HG03025 (cell line): ENCODE measurements at regions not wholly inside any gene's neighbourhood (a gene's known extent, or its start where the extent isn't known, plus 50 kb on each side); places are given as distances from the start of the nearest gene placed in this dataset.
"Not testable (repeated sequence)": the region's sequence is repeated elsewhere in the genome, so short reads cannot be mapped to it uniquely, and the experiment has no call there.

ENCODE experiments used
- ATAC-seq: cut with Tn5 transposase; IDR thresholded peaks from one replicate; pipeline ENCODE4 v1.9.1; 2021; ENCODE audit warnings: mild to moderate bottlenecking, moderate library complexity; ENCODE audit not compliant: unreplicated experiment, low FRiP score

GRCh38 chr3:103295974-103296570 lies 861.3 kb downstream of the ZPLD1 start:
- no peak for ATAC-seq

DNA sequence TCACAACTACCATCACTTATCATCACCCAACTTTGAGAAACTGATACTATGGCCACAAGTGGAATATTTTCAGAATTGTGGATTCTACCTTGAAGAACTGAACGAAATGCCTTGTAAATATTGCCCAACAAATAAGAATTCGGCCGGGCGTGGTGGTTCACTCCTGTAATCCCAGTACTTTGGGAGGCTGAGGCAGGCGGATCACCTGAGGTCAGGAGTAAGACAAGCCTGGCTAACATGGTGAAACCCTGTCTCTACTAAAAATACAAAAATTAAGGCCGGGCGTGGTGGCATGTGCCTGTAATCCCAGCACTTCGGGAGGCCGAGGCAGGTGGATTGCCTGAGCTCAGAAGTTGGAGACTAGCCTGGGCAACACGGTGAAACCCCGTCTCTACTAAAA lies 862.7 kb downstream of the ZPLD1 start:
- not testable (repeated sequence) for ATAC-seq

- no peak for ATAC-seq
These were observed 871.3 kb downstream of the ZPLD1 start for GRCh38 chr3:103306104-103306503.

DNA sequence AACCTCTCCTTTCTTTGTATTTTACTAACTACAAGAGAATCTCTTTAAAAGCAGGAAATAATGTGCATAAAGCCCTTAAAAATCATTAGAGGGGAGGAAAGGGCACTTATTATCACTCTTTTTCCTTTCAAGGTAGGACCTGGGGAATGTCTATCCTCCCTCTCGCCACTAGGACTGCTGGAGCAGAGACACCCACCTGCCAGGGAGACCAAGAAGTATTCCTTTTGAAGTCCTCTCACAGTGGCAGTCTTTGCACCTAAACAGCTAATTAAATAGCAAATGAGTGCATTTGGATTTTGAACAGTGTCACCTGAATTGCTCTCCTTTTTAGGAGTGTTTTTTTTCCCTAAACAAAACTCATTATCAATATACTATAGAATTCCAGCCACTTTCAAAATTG lies 874.1 kb downstream of the ZPLD1 start:
- no peak for ATAC-seq

DNA sequence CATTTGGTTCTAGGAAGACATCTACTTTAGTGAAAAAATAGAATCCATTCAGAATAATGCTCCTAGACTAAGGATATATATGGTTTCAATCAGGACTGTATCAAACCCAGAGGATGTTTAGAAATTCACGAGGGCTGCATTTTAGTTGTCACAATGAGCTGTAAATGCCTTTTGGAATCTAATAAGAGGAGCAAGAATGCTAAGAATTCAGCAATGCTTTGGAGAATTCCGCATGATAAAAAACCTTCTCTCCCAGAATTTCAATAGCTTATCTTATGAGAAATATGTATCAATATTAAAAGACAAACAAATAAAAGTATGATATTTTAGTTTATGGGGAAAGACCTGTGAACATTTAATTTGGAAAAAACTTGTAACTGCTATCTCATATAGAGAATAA lies 885.1 kb downstream of the ZPLD1 start:
- no peak for ATAC-seq

DNA sequence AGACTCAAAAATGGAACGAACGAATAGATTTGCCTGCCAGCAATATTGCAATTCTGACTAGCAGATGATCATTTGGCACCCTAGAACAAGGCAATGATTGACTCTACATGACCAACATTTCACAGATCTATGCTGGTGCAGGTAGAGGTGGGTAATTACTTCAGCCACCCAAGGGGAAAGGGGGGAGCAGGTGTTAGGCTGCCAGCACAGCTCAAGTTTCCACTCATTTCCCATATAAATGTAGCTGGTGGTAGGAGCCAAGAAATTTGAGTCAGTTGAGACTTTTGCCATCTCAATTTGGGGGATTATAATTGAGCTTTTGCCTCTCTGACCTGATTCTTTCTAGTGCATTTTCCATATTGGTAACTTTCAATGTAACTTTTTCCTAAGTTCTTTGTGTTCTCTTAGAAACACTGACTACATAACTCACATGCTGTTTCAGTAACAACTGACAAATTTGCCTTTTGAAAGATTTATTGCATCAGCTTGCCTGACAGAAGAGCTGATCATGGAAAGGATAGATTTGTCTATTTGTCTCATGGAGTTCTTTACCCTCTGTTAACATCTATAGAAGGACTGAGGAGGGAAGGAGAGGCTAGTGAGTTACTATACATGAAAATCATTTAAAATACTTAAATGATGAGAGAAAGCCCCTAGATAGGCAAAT lies 902.5 kb downstream of the ZPLD1 start:
- no peak for ATAC-seq

DNA sequence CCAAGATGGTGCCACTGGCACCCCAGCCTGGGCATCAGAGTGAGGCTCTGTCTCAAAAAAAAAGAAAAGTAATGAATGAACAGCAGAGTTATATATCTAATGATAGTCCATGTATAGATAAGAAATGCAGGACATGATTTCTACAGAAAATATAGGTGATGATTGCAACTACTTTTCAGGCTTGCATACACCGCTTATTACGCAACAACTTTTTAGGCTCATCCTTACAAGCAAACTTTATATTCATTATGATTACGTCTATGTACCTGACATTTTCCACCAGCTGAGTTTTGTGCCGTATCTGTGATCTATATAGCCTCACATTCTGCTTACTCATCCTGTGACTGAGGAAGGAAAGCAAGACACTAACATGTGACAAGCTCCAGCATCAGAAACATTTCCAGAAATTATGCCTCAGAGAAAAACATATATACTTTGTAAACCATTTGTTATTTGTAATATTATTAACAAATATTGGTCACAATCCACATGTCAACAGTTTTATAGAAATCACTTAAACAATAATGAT lies 906.3 kb downstream of the ZPLD1 start:
- ATAC-seq: no peak

DNA sequence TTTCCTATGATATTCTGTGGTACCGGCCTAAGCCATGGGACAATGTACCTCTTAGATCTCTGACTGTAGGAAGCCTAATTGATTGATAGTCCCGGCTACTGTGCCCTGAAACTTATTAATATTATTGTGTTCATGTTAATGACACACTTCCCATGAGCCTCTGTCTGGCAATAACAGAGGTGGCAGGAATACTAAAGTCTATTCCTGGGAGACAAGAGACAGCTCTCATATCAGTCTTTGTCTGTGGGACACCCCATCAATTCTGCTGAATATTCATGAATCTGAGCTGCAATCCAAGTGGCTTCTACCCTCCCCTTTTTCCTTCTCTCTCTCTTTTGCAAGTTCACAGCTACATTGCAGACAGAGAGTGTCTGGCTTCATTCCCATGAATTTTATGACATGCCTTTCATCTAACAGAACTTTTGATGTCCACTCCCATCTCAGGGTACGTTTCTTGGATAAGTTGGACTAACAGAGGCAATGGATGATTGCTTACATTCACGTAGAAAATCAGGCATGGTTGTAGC lies 907.5 kb downstream of the ZPLD1 start:
- ATAC-seq: no peak

DNA sequence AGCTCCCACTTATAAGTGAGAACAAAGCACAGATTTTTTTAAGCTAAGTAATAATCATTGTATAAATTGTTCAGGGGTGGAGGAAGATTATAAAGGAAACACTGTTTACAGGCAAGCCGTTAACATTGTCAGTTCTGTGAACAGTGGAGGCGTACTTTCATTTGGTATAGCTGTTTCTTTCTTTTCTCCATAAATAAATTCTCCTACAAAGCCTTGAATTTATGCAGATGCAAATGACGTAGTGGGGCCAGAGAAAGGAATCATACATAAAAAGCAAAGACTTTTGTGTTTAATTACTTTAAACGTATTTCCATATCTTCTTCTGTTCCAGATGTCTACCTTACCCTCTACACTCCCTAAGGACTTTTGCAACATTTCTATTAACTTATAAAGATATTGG lies 914.9 kb downstream of the ZPLD1 start:
- ATAC-seq: no peak

- no peak for ATAC-seq
These were observed 930.7 kb downstream of the ZPLD1 start for GRCh38 chr3:103365467-103365866.

GRCh38 chr3:103367481-103367880 lies 932.7 kb downstream of the ZPLD1 start:
- no peak for ATAC-seq

DNA sequence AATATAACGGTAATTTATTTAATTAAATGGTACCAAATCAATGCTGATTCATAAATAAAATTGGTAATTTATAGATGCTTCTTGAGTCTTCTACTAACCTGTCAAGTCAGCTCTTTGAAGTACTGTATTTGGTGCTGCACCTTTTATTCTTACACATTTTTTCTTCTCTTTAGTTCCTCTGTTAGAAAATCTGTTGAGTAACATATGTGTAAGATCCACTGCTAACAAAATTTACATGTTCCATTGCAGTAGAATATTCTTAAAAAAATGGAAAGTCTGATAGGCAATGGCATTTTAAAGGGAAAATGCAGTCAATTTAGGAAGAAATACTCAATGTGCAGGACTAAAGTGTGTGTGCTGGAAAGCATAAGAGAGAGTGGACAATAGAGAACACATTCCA lies 936.6 kb downstream of the ZPLD1 start:
- no peak for ATAC-seq

DNA sequence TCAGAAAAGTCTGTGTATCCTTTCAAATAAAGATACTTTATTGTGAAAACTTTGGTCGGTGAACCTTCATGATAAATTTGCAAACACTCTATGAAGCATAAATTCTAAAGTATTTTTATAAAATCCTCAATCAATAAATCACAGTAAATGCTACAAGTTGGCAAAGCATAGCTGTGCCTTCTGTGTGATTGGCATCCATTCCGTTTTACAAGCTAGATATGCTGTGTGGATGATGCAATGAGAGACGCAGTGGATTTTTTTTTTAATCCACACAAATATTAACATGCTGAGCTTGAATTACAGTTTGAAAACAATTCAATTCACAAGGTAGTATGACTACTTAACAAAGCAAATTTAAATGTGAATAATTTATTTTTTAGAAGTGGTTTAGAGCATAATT lies 937.2 kb downstream of the ZPLD1 start:
- ATAC-seq: no peak

DNA sequence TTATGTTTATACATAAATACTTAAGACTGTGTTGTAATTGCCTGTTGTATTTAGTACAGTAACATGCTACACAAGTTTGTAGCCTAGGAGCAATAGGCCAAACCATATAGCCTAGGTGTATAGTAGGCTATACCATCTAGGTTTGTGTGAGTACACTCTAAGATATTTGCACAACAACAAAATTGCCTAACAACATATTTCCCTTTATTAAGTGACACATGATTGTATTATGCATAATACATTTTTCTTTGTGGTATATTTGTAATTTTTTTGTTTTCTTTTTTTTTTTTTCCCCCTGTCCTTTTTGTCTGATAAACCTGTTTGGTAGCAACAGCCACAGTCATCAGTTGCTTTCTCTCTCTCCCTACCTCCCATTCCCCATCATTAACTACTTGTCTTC lies 945.6 kb downstream of the ZPLD1 start:
- ATAC-seq: no peak

- ATAC-seq: no peak
These were observed 946.7 kb downstream of the ZPLD1 start for GRCh38 chr3:103381296-103382079.

DNA sequence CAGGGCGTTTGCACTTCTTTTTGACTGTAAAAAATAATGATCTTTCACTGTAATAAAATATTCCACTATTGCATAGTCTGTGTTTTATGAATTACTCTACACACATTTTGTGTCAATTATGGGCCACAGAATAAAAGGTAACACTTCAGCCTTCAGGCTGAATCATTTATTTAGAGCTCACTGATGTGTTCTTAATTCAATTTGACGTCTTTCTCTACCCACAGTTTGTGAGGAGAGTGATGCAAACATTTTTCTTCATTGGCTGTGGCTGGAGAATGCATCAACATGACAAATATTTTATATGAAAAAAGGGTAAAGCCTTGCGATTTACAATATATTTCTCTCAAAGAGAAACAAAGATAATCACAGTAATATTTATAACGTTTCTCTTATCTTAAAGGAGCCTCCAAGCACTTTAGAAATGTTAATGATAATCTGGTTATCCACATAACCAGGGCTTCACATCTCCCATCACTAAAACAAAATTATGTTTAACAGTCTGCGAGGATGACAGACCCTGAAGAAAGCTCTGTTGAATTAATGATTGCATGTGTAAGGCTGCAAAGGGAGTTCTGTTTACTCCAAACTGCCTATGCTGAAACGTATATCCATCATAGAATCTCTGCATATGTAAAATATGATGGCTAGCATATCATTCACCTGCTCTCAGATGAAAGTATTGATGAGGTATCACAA lies 951.3 kb downstream of the ZPLD1 start:
- ATAC-seq: no peak

GRCh38 chr3:103388214-103388613 lies 953.4 kb downstream of the ZPLD1 start:
- ATAC-seq: no peak

DNA sequence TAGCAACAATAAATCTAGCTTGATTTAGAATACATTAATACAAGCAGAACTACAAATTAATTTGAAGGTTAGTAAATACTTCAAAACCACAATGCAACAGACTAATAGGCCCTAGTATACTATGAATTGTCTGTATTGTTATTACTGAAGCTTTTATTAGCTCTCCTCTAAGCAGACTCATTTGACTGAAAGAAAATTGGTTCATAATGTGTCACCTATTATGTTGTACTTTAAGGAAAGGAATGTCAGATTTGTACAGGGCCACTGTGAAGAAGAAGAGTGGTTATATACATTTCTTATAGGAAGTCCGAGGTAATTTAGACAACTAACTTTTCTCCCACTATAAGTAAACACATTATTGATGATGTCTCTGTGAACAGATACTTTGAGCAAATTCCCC lies 954.5 kb downstream of the ZPLD1 start:
- ATAC-seq: no peak

DNA sequence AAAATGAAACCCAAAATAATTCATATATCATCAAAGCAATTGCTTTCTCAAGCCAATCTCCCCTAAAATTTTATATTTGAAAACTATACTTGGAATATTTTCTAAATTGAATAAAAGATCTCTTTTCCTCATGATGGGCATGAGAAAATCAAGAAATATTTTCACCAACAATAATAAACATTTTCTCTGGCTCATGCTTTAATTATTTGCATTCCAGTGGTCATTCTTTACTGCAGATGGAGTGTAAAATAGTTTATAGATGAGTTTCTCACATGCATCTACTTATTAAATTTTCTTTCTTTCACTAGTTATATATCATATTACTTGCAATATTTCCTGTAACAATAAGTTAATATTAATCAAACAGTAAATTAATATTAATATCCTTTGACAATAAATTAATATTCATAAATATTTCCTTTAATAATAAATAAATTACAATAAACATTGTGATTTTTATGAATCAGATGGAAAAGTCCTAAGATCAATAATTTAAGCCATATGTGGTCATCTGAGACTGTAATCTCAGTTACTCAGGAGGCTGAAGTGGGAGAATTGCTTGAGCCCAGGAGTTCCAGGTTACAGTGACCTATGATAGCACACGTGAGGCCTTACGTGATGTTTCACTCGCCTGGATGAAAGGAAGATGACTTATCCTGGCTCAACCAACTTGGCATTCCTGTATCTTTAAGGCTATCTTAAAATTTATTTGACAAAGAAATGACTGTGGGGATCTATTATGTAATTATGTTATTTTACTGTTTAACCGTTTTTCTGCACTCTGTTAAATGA lies 958.8 kb downstream of the ZPLD1 start:
- ATAC-seq: no peak

DNA sequence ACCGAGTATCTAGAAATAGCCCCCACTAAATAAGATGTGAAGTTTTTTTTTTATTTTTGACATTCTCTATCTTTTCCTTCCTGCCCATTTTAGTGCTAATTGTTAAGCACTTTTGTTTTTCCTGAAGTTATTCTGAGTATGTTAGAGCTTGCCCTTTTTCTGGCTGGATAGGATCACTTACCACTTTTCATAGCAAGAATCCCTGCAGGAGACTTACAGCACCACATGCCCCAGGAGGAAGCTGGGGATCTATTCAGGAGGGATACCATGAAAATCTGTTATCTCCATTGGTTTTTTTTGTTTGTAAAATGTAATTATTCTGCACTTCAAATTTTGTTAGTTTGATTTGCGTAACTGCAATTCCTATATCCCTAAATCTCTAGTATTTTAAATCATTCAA lies 968.4 kb downstream of the ZPLD1 start:
- ATAC-seq: no peak
